Skeletal muscle satellite cell (primary cell): ENCODE measurements at regions not wholly inside any gene's neighbourhood (a gene's known extent, or its start where the extent isn't known, plus 50 kb on each side); places are given as distances from the start of the nearest gene placed in this dataset.

Source experiments
- H3K27me3 ChIP-seq: 2 replicates; pipeline ENCODE4 v1.7.0; 2013; ENCODE audit warnings: low read length; ENCODE audit not compliant: control insufficient read depth, insufficient read depth
- H3K36me3 ChIP-seq: 2 replicates; pipeline ENCODE4 v1.7.0; 2013; ENCODE audit warnings: mild to moderate bottlenecking, control low read depth, low read length; ENCODE audit not compliant: insufficient read depth
- H3K4me1 ChIP-seq: 2 replicates; pipeline ENCODE4 v1.7.0; 2013; ENCODE audit warnings: low read length; ENCODE audit not compliant: control insufficient read depth, insufficient read depth
- H3K4me2 ChIP-seq: 2 replicates; pipeline ENCODE4 v1.7.0; 2013; ENCODE audit warnings: mild to moderate bottlenecking, low read length
- H3K4me3 ChIP-seq: 2 replicates; pipeline ENCODE4 v1.7.0; 2013; ENCODE audit warnings: low read length
- H3K9ac ChIP-seq: 2 replicates; pipeline ENCODE4 v1.7.0; 2013; ENCODE audit warnings: mild to moderate bottlenecking, low read depth, low read length, moderate library complexity
- H3K9me3 ChIP-seq: replicated peaks from 2 replicates; pipeline ENCODE4 v1.7.0; 2013; ENCODE audit warnings: mild to moderate bottlenecking, control low read depth, low read length

DNA sequence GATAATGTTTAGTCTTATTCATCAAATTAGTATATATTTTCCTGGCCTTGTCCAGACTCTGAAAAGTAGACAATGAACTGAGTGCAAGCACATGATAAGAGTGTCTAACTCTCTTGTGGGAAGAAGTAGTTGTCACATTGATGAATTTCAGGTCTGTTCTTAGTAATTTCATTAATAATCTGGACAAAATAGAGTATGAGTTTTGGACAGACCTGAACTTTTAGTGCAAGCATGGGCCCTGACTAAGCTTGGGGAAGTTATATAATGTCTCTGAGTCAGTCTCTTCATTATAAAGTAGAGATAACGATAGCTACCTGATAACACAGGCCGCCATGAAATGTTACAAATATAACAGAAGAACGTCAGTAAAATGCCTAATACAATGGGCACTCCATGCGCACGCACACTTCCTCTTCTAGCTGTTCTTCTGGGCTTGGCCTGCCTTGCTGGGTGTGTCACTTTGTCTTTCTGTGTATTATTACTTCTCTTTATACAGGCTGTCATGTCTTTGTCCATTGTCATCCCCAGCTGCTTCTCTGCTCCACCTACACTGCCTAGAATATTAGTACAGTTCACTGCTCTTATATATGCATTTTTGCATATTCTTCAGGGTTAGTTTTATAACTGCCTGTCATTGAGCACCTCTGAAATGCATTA, 129.1 kb upstream of the HTR2A start:
- Histone ChIP-seq H3K4me1 (peaks cover 5% of the 10 kb centered on the region), H3K36me3 (no peaks in the 10 kb centered on the region), H3K9ac (no peak overlapping the region), H3K4me2 (no peak overlapping the region), H3K4me3 (no peak overlapping the region), H3K27me3 (no peaks in the 10 kb centered on the region), H3K9me3 (no peaks in the 10 kb centered on the region)

DNA sequence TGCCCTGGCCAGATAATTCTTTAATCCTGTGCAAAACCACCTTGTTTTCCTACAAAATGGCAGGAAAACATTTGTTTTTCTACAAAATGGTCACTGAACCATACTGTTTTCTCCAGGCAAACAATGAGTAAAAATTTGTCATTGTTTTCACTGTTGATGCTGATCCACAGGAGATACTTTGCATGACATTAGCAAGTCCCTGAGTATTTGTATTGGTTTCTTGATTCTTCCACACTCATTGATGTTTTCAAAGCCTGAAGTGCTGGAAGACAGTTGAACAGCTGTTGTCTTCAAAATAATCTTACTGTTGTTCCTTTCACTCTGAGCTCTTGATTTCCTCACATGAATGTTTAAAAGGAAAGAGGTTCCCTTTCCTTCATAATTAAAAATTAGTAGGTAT, 123.1 kb upstream of the HTR2A start:
- H3K4me1 ChIP-seq = no peaks in the 10 kb centered on the region
- H3K9me3 ChIP-seq = no peaks in the 10 kb centered on the region
- no peaks in the 10 kb centered on the region for H3K27me3 ChIP-seq
- H3K4me2 ChIP-seq = no peak overlapping the region
- no peaks in the 10 kb centered on the region for H3K36me3 ChIP-seq
- no peak overlapping the region for H3K4me3 ChIP-seq
- H3K9ac ChIP-seq = no peak overlapping the region

DNA sequence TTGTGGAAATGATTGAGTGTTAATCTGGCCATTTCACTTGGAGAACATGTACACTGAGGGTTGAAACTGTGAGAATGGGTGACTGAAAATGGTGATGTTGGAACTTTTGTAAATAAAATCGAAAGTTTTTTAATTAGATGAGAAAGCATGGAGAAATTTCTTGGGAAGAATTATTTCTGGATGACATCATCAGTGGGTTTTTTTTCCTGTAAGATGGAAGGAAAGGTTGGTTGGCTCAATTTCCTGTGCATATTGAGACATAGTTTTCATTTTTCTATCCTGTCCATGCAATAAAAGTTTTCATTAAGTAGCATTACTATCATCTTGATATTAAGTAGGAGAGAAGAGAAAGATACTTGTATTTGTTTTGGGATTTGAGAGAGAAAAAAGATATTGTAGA, 120.6 kb upstream of the HTR2A start:
- Histone ChIP-seq H3K27me3 (no peaks in the 10 kb centered on the region), H3K4me2 (no peak overlapping the region), H3K9me3 (no peaks in the 10 kb centered on the region), H3K36me3 (no peaks in the 10 kb centered on the region), H3K9ac (no peak overlapping the region), H3K4me3 (no peak overlapping the region), H3K4me1 (no peaks in the 10 kb centered on the region)

DNA sequence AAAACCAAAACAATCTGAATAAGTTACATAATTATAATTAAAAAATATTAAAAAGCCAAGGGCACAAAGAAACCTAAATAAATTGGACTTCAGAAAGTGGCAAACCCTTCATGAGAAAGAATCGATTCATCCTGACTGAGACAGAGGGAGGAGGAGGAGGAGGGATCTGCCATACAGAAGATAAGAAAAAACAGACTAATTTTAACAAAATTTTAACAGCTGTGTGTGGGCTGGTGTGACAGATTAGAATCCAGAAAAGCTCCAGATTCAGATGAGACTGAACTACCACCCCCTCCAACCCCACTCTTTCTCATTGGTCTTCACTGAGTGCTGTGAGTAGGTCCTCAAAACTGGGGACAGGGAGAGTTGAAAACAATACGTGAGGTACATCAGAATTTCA, 111.5 kb upstream of the HTR2A start:
- Histone ChIP-seq H3K4me2 (no peak overlapping the region), H3K9me3 (no peaks in the 10 kb centered on the region), H3K4me3 (no peak overlapping the region), H3K36me3 (no peaks in the 10 kb centered on the region), H3K9ac (no peak overlapping the region), H3K27me3 (no peaks in the 10 kb centered on the region), H3K4me1 (peaks cover 10% of the 10 kb centered on the region)

DNA sequence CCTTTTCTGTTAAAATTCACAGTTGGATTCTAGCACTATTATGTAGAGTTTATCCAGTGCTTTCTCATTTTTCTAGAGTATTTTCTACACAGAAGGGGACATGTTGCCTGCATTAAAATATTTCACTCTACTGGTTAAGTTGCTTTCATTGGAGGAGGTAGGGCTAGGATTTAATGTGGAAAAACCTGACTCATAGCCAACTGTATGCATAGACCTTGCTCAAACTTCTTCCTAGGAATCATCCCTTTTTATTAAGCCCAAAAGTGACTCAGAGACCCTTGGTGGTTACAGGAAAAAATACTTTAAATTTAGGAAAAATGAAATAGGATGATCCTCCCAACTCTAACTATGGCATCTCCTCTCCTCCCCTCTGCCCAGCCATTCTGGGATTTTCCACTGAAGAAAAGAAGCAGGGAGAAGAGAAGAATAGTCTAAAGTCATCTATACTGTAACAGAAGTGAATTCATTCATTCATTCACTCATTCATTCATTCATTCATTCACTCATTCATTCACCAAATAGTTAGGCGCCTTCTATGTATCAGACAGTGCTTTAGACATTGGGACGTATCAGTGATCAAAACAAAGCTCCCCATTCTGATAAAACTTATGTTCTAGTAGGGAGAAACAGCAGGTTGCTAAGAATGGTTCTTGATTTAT, 109.0 kb upstream of the HTR2A start:
- Histone ChIP-seq H3K27me3 (no peaks in the 10 kb centered on the region), H3K36me3 (no peaks in the 10 kb centered on the region), H3K4me1 (peaks cover 10% of the 10 kb centered on the region), H3K9me3 (no peaks in the 10 kb centered on the region), H3K9ac (no peak overlapping the region), H3K4me3 (no peak overlapping the region), H3K4me2 (no peak overlapping the region)

DNA sequence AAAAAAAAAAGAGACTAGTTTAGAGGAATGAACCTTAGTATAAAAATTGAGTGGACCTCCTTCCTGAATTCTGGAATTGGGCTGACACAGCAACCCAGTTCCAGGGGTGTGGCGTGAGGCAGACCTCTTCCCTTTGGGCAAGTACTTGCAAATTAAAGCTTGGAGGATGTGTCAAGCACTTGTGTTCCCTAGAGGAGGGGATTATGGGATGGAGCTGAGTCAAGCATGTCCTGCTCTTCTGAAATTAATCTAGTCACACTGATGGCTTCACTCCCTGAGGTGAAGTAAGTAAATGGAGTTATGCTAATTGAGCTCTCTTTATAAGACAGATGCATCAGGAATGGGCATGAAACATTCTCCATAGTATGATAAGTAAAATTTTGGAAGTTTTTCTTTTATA, 107.7 kb upstream of the HTR2A start:
- Histone ChIP-seq H3K4me3 (no peak overlapping the region), H3K4me1 (peaks cover 10% of the 10 kb centered on the region), H3K4me2 (no peak overlapping the region), H3K9me3 (no peaks in the 10 kb centered on the region), H3K9ac (no peak overlapping the region), H3K27me3 (no peaks in the 10 kb centered on the region), H3K36me3 (no peaks in the 10 kb centered on the region)

DNA sequence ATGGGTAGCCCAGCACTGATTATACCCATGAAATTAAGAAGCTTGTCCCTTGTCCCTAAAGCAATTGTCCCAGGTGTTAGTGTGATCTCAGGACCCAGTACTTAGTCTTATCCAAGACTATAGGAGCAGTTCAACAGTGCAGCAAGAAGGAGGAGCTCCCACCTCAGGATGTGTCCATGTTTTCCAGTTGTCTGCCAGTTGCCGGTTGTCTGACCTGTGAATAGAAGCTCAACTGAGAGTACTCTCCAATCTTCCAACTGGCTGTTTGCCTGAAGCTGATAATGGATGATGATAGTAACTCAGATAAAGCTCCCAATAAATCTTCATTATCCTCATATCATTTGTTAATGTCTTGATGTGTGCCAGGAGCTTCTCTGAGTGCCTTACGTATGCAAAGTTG, 107.2 kb upstream of the HTR2A start:
- no peaks in the 10 kb centered on the region for H3K36me3 ChIP-seq
- no peak overlapping the region for H3K4me2 ChIP-seq
- H3K9ac ChIP-seq = no peak overlapping the region
- no peaks in the 10 kb centered on the region for H3K27me3 ChIP-seq
- H3K4me3 ChIP-seq = no peak overlapping the region
- no peaks in the 10 kb centered on the region for H3K9me3 ChIP-seq
- H3K4me1 ChIP-seq = peaks cover 10% of the 10 kb centered on the region

DNA sequence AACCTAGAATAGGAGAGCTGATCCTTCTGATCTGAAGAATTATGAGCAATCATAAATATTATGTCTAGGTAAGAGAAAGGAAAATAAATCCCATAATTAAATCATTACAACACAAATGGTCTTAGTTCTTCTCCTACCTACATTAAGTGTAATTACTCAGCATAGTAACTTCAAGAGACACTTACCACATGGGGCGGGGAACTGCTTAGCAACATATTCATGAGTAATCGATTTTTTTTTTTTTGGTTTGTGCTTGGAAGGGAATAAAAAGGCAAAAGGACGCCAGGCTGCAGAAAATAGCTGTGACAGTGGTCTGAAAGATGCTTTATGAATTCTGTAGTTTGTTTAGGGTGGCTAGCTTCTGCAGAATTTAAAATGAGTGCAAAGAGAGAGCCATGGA, 103.3 kb upstream of the HTR2A start:
- H3K4me1 ChIP-seq = peaks cover 5% of the 10 kb centered on the region
- no peaks in the 10 kb centered on the region for H3K36me3 ChIP-seq
- H3K4me2 ChIP-seq = no peak overlapping the region
- no peak overlapping the region for H3K4me3 ChIP-seq
- H3K9me3 ChIP-seq = no peaks in the 10 kb centered on the region
- H3K9ac ChIP-seq = no peak overlapping the region
- no peaks in the 10 kb centered on the region for H3K27me3 ChIP-seq

DNA sequence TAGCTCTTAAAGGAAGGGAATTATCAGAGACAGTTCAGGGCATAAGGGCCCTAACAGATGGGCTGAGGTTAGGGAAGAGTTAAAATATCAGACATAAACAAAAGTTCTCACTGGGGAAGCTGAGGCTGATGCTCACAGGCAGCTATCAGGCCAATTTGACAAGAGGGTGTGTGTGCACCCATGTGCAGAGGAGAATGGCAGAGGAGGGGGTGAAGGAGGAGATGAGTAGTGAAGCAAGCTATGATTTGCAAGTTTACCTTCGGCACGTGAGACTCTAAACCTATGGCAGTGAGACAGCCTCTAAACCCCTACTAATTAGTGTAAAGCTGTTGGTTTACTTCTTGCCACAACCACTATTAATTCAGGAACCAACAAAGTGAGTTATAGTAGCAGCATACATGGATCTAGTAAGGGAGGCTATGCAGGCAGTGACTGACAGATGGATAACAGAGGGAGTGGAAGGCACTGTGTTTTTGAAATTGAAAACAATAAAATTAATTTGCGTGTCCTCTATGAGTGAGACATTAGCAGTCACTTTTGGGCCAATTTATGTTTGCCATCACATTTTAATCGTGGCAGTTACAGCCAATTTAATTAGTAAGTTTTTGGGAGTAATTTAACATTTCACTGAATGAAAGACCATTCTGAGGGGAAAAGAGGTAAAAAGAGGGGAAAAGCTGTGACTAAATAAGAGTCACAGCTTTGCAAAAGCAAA, 99.6 kb upstream of the HTR2A start:
- H3K27me3 ChIP-seq = no peaks in the 10 kb centered on the region
- no peaks in the 10 kb centered on the region for H3K9me3 ChIP-seq
- H3K36me3 ChIP-seq = no peaks in the 10 kb centered on the region
- no peak overlapping the region for H3K4me3 ChIP-seq
- H3K9ac ChIP-seq = no peak overlapping the region
- no peak overlapping the region for H3K4me2 ChIP-seq
- no peaks in the 10 kb centered on the region for H3K4me1 ChIP-seq

DNA sequence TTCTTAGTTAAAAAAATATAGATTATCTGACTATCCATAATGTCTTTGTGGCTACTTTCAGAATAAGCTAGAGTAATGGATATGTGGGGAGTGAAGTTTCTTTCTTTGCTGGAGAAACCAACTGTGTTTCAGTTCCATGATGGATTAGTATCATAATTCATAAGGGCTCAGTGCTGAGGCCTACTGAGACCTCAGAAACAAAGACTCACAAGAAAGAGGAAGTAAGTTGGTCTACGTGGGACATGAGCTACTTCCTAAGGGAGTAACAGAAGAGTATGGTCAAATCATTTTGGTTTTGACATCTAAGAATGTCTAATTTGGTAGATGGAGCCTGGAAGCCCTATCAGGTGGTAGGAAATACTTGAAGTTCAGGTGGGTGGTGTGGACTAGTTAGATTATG, 99.0 kb upstream of the HTR2A start:
- H3K4me1 ChIP-seq = no peaks in the 10 kb centered on the region
- no peak overlapping the region for H3K9ac ChIP-seq
- no peaks in the 10 kb centered on the region for H3K27me3 ChIP-seq
- no peak overlapping the region for H3K4me3 ChIP-seq
- H3K4me2 ChIP-seq = no peak overlapping the region
- no peaks in the 10 kb centered on the region for H3K9me3 ChIP-seq
- H3K36me3 ChIP-seq = no peaks in the 10 kb centered on the region

DNA sequence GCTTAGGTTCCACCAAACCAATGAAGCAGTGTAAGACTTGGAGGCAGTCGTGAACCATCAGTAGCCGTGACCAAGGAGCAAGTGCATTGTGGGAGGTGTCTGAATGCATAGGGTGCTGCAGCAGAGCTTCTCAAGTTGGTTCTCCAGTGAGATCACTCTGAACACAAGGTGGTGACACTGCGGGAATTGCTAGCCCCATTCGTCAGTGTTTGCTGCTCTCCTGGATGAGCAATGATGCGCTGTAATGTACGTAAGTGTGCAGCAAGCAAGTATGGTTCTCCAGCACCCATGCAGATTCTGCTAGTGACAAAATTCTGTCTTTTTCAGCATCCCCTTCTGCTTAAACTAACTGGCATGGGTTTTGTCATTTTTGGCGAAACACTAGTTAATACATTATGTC, 97.6 kb upstream of the HTR2A start:
- no peak overlapping the region for H3K4me3 ChIP-seq
- no peaks in the 10 kb centered on the region for H3K27me3 ChIP-seq
- H3K9me3 ChIP-seq = no peaks in the 10 kb centered on the region
- H3K4me2 ChIP-seq = no peak overlapping the region
- no peak overlapping the region for H3K9ac ChIP-seq
- no peaks in the 10 kb centered on the region for H3K36me3 ChIP-seq
- no peaks in the 10 kb centered on the region for H3K4me1 ChIP-seq
